Activated B cell treated with CpG ODN at 0.5 μM for 24 hours (primary cell): ENCODE measurements at regions not wholly inside any gene's neighbourhood (a gene's known extent, or its start where the extent isn't known, plus 50 kb on each side); places are given as distances from the start of the nearest gene placed in this dataset.

Experiments used
- ATAC-seq: fragments of 200-7000 bp; cut with Tn5 transposase; one replicate; pipeline ENCODE4 v1.10.0; 2021; ENCODE audit warnings: low read depth, mild to moderate bottlenecking, moderate library complexity
- CTCF ChIA-PET: fragments of 350-600 bp; sonication (Branson Sonifier 250); formaldehyde crosslinking; loops from one replicate; lab custom pipeline; 2021; ENCODE audit warnings: antibody characterized with exemption; lab: Charles Lee
- POLR2A ChIA-PET: fragments of 350-600 bp; sonication (Branson Sonifier 250); formaldehyde crosslinking; loops from one replicate; lab custom pipeline; 2021; ENCODE audit warnings: antibody characterized with exemption; lab: Charles Lee
- DNase-seq: peaks from one replicate; pipeline ENCODE4 v3.0.0; 2022
- H3K27ac Mint-ChIP-seq: one replicate; pipeline ENCODE4 v1.8.0; 2020; ENCODE audit warnings: mixed read lengths
- H3K27me3 Mint-ChIP-seq: one replicate; pipeline ENCODE4 v1.8.0; 2021; ENCODE audit warnings: mixed read lengths
- H3K36me3 Mint-ChIP-seq: one replicate; pipeline ENCODE4 v1.8.0; 2021; ENCODE audit warnings: low read depth, mixed read lengths
- H3K4me1 Mint-ChIP-seq: one replicate; pipeline ENCODE4 v1.8.0; 2021; ENCODE audit warnings: mixed read lengths
- H3K4me3 Mint-ChIP-seq: one replicate; pipeline ENCODE4 v1.8.0; 2020; ENCODE audit warnings: mild to moderate bottlenecking, mixed read lengths
- H3K9me3 Mint-ChIP-seq: one replicate; pipeline ENCODE4 v1.8.0; 2020; ENCODE audit warnings: mixed read lengths
- intact Hi-C: fragments of 100-400 bp; cut with micrococcal nuclease; formaldehyde crosslinking; loops from one replicate; pipeline ENCODE4 v1.15.1; 2024
- TF ChIP-seq, protein P1 (sequence below): fragments of 200-600 bp; IDR thresholded peaks from one replicate; pipeline ENCODE4 v1.8.0; 2022; ENCODE audit warnings: antibody characterized with exemption, mild to moderate bottlenecking

GRCh38 chr4:110850461-110851442, 227.9 kb upstream of the PITX2 start:
- no peak for DNase-seq
- H3K27ac Mint-ChIP-seq, result no peak overlapping the region
- POLR2A ChIA-PET, result no interaction called here
- TF ChIP-seq, protein P1, sequence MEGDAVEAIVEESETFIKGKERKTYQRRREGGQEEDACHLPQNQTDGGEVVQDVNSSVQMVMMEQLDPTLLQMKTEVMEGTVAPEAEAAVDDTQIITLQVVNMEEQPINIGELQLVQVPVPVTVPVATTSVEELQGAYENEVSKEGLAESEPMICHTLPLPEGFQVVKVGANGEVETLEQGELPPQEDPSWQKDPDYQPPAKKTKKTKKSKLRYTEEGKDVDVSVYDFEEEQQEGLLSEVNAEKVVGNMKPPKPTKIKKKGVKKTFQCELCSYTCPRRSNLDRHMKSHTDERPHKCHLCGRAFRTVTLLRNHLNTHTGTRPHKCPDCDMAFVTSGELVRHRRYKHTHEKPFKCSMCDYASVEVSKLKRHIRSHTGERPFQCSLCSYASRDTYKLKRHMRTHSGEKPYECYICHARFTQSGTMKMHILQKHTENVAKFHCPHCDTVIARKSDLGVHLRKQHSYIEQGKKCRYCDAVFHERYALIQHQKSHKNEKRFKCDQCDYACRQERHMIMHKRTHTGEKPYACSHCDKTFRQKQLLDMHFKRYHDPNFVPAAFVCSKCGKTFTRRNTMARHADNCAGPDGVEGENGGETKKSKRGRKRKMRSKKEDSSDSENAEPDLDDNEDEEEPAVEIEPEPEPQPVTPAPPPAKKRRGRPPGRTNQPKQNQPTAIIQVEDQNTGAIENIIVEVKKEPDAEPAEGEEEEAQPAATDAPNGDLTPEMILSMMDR, result no peak
- H3K27me3 Mint-ChIP-seq, result no peaks in the 10 kb centered on the region
- H3K4me3 Mint-ChIP-seq, result no peak overlapping the region
- CTCF ChIA-PET, result no interaction called here
- H3K9me3 Mint-ChIP-seq, result peaks cover 2% of the 10 kb centered on the region
- H3K36me3 Mint-ChIP-seq, result no peaks in the 10 kb centered on the region
- intact Hi-C loops, result no loop called here
- no peaks in the 10 kb centered on the region for H3K4me1 Mint-ChIP-seq
- ATAC-seq, result no peak

GRCh38 chr4:110851989-110852388, 229.1 kb upstream of the PITX2 start:
- TF ChIP-seq, protein P1, result no peak
- no peaks in the 10 kb centered on the region for H3K4me1 Mint-ChIP-seq
- peaks cover 2% of the 10 kb centered on the region for H3K9me3 Mint-ChIP-seq
- intact Hi-C loops, result no loop called here
- no peaks in the 10 kb centered on the region for H3K36me3 Mint-ChIP-seq
- POLR2A ChIA-PET, result no interaction called here
- DNase-seq (no peak), ATAC-seq (no peak)
- no peak overlapping the region for H3K4me3 Mint-ChIP-seq
- CTCF ChIA-PET, result no interaction called here
- no peak overlapping the region for H3K27ac Mint-ChIP-seq
- H3K27me3 Mint-ChIP-seq, result no peaks in the 10 kb centered on the region

- peaks cover 2% of the 10 kb centered on the region for H3K9me3 Mint-ChIP-seq
- ATAC-seq (no peak), DNase-seq (no peak)
- POLR2A ChIA-PET, result no interaction called here
- H3K4me3 Mint-ChIP-seq, result no peak overlapping the region
- H3K36me3 Mint-ChIP-seq, result no peaks in the 10 kb centered on the region
- TF ChIP-seq, protein P1, result no peak
- no peaks in the 10 kb centered on the region for H3K4me1 Mint-ChIP-seq
- no peaks in the 10 kb centered on the region for H3K27me3 Mint-ChIP-seq
- CTCF ChIA-PET, result no interaction called here
- intact Hi-C loops, result no loop called here
- H3K27ac Mint-ChIP-seq, result no peak overlapping the region
Observed at GRCh38 chr4:110852793-110853192, 229.9 kb upstream of the PITX2 start.

- H3K27me3 Mint-ChIP-seq, result no peaks in the 10 kb centered on the region
- intact Hi-C loops, result no loop called here
- TF ChIP-seq, protein P1, result no peak
- peaks cover 2% of the 10 kb centered on the region for H3K9me3 Mint-ChIP-seq
- ChIA-PET POLR2A (no interaction called here), CTCF (no interaction called here)
- no peak for DNase-seq
- no peak for ATAC-seq
- no peak overlapping the region for H3K4me3 Mint-ChIP-seq
- no peaks in the 10 kb centered on the region for H3K4me1 Mint-ChIP-seq
- H3K36me3 Mint-ChIP-seq, result no peaks in the 10 kb centered on the region
- H3K27ac Mint-ChIP-seq, result no peak overlapping the region
Observed at GRCh38 chr4:110853242-110853641, 230.4 kb upstream of the PITX2 start.

- H3K36me3 Mint-ChIP-seq, result no peaks in the 10 kb centered on the region
- H3K9me3 Mint-ChIP-seq, result peaks cover 2% of the 10 kb centered on the region
- CTCF ChIA-PET, result no interaction called here
- H3K27ac Mint-ChIP-seq, result no peak overlapping the region
- DNase-seq (no peak), ATAC-seq (no peak)
- POLR2A ChIA-PET, result no interaction called here
- H3K4me3 Mint-ChIP-seq, result no peak overlapping the region
- intact Hi-C loops, result no loop called here
- peaks cover under 1% of the 10 kb centered on the region for H3K27me3 Mint-ChIP-seq
- TF ChIP-seq, protein P1, result no peak
- H3K4me1 Mint-ChIP-seq, result no peaks in the 10 kb centered on the region
Observed at GRCh38 chr4:110854021-110854678, 231.3 kb upstream of the PITX2 start.
